Cardiac muscle cell (in vitro differentiated cells and primary cell): ENCODE measurements at regions not wholly inside any gene's neighbourhood (a gene's known extent, or its start where the extent isn't known, plus 50 kb on each side); places are given as distances from the start of the nearest gene placed in this dataset.

Experiments
- DNase-seq, 2 donors: peaks; one replicate each; pipeline versions ENCODE4 v3.0.0 to v3.0.0-alpha.2; 2010 to 2017; ENCODE audit warnings: low read depth in 1 of 2, low spot score in 1 of 2
- H3K27ac ChIP-seq: fragments of 200-600 bp; sonication (generic); 2 replicates; pipeline ENCODE4 v1.5.1; 2016
- H3K27me3 ChIP-seq: fragments of 200-600 bp; sonication (generic); 2 replicates; pipeline ENCODE4 v1.6.0; 2016; ENCODE audit warnings: control low read depth
- H3K36me3 ChIP-seq: fragments of 200-600 bp; sonication (generic); 2 replicates; pipeline ENCODE4 v1.5.1; 2016; ENCODE audit warnings: control low read depth
- H3K4me1 ChIP-seq: fragments of 200-600 bp; sonication (generic); 2 replicates; pipeline ENCODE4 v1.8.1; 2017; ENCODE audit warnings: low read depth, mild to moderate bottlenecking, mixed run types
- H3K4me3 ChIP-seq: fragments of 200-600 bp; sonication (generic); 2 replicates; pipeline ENCODE4 v1.5.1; 2016; ENCODE audit warnings: mild to moderate bottlenecking
- H3K9me3 ChIP-seq: fragments of 200-600 bp; sonication (generic); 2 replicates; pipeline ENCODE4 v1.5.1; 2017; ENCODE audit warnings: low read depth, mild to moderate bottlenecking, control low read depth
- TF ChIP-seq, protein P1 (sequence below): IDR thresholded peaks from 2 replicates; pipeline ENCODE4 v1.5.1; 2012; ENCODE audit warnings: low read depth, mild to moderate bottlenecking, low read length

DNA sequence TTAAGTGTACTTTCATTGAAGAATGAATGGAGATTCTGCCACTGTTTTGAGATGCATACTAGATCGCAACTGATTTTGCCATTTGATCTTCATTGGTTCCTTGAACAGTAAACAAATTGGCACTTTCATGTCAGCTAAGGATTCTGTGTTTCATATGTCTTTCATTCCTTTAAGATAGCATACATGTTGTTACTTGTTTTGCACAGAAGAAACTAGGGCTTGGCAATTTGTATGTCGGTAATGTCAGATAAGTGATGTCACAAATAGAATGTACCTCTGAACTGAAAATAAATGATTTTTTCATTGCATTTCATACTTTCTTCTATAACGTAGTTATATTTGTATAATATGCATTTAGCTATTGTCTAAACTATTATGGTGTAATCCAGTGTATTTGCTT is 73.2 kb upstream of the TENM3 start:
- DNase-seq = no peak
- Histone ChIP-seq H3K36me3 (no peaks in the 10 kb centered on the region), H3K27ac (no peak overlapping the region), H3K4me1 (peaks cover 5% of the 10 kb centered on the region), H3K27me3 (no peaks in the 10 kb centered on the region), H3K4me3 (no peak overlapping the region), H3K9me3 (no peaks in the 10 kb centered on the region)
- TF ChIP-seq, protein P1, sequence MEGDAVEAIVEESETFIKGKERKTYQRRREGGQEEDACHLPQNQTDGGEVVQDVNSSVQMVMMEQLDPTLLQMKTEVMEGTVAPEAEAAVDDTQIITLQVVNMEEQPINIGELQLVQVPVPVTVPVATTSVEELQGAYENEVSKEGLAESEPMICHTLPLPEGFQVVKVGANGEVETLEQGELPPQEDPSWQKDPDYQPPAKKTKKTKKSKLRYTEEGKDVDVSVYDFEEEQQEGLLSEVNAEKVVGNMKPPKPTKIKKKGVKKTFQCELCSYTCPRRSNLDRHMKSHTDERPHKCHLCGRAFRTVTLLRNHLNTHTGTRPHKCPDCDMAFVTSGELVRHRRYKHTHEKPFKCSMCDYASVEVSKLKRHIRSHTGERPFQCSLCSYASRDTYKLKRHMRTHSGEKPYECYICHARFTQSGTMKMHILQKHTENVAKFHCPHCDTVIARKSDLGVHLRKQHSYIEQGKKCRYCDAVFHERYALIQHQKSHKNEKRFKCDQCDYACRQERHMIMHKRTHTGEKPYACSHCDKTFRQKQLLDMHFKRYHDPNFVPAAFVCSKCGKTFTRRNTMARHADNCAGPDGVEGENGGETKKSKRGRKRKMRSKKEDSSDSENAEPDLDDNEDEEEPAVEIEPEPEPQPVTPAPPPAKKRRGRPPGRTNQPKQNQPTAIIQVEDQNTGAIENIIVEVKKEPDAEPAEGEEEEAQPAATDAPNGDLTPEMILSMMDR = no peak

DNA sequence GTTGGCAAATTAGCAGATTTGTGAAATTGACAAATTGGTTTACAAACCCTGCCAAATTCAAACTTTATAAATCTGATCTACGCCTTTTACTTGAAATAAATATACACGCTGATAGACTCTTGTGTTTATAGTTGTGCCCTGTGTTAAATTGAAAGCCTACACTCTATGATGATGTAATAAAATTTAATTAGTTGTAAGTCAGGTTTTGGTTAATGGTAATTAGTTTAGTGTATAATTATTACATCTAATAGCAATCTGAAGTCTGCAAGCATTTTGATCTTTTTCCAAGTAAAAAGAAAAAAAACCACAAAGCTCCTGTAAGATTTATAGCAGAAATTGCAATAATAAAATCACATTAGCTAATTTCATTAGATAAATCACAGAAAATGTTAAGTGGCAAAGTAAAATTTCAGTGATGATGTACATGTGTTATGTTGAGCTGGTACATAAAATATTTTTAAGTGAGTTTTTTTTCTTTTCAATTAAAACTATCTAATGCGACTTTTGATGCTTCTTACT is 72.7 kb upstream of the TENM3 start:
- H3K27ac ChIP-seq = no peak overlapping the region
- TF ChIP-seq, protein P1 = no peak
- H3K4me3 ChIP-seq = no peak overlapping the region
- DNase-seq = no peak
- H3K9me3 ChIP-seq = no peaks in the 10 kb centered on the region
- H3K27me3 ChIP-seq = no peaks in the 10 kb centered on the region
- no peaks in the 10 kb centered on the region for H3K36me3 ChIP-seq
- H3K4me1 ChIP-seq = peaks cover 5% of the 10 kb centered on the region

DNA sequence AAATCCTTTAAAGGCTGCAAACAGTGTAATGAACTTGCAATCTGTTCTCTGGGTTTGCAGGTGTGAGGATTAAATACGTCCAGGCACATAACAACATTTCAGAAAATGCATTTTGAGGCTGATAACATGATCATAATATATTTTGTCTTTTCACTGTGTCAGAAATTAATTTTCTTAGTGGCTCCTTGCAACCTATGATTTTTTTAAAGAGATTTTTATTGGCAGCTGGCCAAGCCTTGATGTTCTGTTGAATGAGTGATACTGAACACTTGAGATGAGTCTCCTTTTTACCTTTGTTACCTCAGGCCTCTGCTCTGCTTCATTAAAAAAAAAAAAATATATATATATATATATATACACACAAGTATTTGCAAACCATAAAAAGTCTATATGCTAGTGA is 68.2 kb upstream of the TENM3 start:
- no peaks in the 10 kb centered on the region for H3K36me3 ChIP-seq
- no peak overlapping the region for H3K27ac ChIP-seq
- no peaks in the 10 kb centered on the region for H3K9me3 ChIP-seq
- H3K4me3 ChIP-seq = no peak overlapping the region
- DNase-seq = no peak
- TF ChIP-seq, protein P1 = no peak
- H3K27me3 ChIP-seq = no peaks in the 10 kb centered on the region
- no peaks in the 10 kb centered on the region for H3K4me1 ChIP-seq

DNA sequence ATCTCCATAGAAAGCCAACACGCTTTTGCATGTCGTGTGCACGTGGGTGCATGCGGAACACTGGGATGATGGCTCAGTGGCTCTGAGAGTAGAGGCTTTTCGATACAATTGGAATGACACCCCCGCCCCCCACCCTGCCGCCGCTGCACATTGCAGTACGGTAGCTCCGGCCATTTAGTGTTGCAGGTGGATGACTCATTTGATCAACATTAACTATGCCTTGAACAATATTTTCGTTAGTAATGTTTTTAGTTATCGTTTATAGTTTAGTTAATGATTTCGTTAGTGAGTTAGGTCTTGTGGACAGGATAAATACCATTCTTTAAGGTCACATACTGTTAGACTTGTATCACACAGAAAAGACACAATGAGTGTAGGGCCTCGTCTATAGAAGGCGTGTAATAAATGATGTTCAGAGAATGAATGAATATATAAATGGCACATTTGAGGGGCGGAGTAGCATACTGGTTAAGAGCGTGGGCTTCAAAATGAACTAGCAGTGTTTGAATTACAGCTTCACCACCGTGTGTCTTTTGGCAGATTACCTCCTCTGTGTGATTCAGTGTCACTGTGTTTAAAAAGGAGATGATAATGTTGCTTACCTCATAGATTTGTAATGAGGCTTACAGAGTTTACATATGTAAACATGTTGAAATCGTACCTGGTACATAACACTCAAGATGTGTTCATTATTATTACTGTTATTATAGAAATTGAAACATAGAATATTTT is 67.2 kb upstream of the TENM3 start:
- H3K4me3 ChIP-seq = no peak overlapping the region
- H3K27ac ChIP-seq = no peak overlapping the region
- H3K36me3 ChIP-seq = no peaks in the 10 kb centered on the region
- no peak for DNase-seq
- no peaks in the 10 kb centered on the region for H3K9me3 ChIP-seq
- no peaks in the 10 kb centered on the region for H3K4me1 ChIP-seq
- TF ChIP-seq, protein P1 = no peak
- no peaks in the 10 kb centered on the region for H3K27me3 ChIP-seq

DNA sequence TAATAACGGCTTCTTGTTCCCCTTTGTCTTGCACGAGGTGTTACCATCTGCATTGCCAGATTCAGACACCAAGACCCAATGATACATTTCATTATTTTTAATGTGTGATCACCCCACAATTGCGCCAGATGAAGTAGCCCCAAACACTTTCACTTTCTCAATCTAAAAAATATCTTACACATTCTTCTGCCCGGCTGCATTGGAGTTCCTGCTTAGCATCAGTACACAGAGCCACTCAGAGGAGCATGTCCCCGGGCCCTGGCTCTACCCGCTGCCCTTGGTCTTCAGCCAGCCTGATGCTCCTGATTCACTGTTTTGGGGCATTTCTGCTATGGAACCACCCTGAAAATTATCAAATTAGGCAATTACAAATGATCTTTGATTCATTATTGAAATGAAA is 66.0 kb upstream of the TENM3 start:
- no peaks in the 10 kb centered on the region for H3K4me1 ChIP-seq
- DNase-seq = no peak

More for the DNA sequence above, 66.0 kb upstream of the TENM3 start:
- no peak overlapping the region for H3K4me3 ChIP-seq
- H3K9me3 ChIP-seq = no peaks in the 10 kb centered on the region
- no peaks in the 10 kb centered on the region for H3K36me3 ChIP-seq
- H3K27me3 ChIP-seq = no peaks in the 10 kb centered on the region
- no peak overlapping the region for H3K27ac ChIP-seq
- TF ChIP-seq, protein P1 = no peak
